H4 (cell line): ENCODE measurements at regions not wholly inside any gene's neighbourhood (a gene's known extent, or its start where the extent isn't known, plus 50 kb on each side); places are given as distances from the start of the nearest gene placed in this dataset.

Experiments
- DNase-seq: peaks from one replicate; pipeline ENCODE4 v3.0.0-alpha.2; 2015; ENCODE audit warnings: low spot score

- no peak for DNase-seq
These were observed 281.6 kb downstream of the KIF4B start for GRCh38 chr5:155295111-155295510.

DNA sequence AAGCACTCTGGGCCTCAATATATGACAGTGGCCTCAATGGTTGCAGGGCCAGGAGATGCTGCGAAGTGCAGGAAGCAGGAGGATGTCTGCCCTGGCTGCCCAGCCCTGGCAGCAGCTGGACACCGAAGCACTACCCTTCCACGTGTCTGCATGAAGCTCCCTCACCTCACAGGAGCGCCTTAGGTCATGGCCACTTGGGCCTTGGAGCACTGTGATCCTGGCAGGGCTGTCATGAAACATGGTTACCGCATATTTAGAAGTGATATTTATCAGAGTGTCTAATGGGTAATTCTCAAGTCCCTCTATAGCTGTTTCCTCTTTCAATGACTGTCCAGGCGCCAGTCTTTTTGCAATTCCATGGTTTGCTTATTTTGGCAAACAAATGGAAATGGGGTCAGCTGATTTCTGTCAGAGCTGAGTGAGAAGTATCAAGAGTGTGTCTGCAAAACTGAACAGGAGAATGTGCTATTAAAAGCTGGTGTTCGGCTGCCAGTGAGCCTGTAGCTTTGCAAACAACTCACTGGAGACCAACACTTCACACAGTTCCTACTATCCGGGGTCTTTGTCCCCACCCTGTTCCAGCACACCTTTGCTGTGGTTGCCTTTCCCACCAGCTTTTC is 285.9 kb downstream of the KIF4B start:
- no peak for DNase-seq

DNA sequence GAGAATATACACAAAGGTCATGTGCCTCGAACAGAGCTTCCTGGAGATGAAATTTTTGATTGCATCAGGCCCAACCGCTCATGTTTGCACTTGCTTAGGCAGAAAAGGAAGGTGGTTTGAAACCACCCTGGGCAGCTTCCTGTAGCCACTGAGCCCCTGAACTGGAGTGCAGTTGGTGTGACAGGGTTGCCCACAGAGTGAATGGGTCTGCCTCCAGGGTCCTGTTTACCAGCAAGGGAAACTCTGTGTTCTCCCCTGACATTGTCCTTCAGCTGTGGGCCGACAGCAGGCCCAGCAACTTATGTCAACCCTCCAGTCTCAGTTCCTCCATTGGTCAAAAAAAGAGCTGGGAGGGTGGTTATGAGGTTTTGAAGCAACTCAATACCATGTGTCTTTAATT is 289.6 kb downstream of the KIF4B start:
- DNase-seq, result no peak

DNA sequence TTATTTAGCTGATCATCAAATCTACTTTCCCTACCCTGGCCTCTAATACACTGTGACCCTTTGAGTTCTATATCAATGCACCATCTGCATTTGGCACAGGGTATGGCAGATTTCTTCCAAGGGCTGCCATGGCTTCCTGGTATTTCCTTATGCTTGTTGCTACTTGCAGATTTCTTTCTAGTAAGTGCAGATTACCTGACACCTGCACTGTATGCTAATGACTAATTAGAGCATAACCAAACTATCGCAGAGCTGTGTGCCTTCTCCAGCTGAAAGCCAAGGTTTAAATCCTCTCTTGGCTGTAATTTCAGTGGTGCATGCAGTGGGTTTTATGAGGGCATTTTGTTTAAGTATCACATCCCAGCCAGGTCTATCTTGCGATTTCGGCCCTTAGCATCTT is 293.7 kb downstream of the KIF4B start:
- DNase-seq, result no peak

- DNase-seq, result no peak
These were observed 294.7 kb downstream of the KIF4B start for GRCh38 chr5:155308289-155308688.

DNA sequence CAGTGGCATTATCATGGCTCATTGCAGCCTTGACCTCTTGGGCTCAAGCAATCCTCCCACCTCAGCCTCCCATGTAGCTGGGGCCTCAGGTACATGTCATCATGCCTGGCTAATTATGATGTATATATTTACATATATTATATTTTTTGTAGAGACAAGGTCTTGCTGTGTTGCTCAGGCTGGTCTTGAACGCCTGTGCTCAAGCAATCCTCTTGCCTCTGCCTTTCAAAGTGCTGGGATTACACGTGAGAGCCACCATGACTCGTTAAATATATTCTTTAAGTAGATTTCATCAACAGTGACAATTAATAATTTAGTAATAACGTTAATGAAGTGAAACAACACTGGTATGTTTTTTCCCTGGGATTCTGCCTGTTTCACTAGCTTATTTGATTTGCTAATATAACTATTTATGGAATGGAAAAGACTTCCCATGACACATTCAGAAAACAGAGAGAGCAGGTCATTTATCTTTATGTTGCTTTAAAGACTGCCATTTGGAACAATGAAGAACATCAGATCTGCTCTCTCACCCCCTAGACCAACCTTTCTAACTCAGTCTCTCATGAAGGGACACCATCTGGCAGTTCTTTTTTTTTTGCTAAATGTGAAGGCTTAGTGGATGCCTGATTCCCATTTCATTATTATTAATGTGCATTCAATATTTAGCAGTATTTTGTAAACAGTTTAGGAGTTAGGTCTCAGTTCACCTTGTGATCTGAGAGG is 295.6 kb downstream of the KIF4B start:
- no peak for DNase-seq

DNA sequence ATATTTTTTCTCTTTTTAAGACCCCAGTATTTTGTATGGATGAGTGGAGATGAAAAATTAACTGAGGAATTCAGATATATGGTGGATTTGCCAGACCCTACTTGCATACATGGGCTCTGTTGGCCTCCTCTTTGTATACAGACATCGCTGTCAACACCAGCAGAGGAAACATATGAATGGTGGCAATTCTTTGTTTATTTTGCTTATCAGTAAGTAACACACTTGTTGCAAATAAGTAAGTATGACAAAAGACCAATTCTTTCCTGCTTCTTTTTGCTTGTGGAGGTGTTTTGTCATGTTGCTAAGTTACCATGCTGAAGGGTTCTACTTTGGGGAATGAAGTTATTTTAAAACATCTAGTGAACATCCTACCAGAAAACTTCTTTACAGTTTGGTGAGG is 298.2 kb downstream of the KIF4B start:
- no peak for DNase-seq

- no peak for DNase-seq
These were observed 300.0 kb downstream of the KIF4B start for GRCh38 chr5:155313518-155313917.

- DNase-seq, result no peak
These were observed 302.6 kb downstream of the KIF4B start for GRCh38 chr5:155316070-155316714.

DNA sequence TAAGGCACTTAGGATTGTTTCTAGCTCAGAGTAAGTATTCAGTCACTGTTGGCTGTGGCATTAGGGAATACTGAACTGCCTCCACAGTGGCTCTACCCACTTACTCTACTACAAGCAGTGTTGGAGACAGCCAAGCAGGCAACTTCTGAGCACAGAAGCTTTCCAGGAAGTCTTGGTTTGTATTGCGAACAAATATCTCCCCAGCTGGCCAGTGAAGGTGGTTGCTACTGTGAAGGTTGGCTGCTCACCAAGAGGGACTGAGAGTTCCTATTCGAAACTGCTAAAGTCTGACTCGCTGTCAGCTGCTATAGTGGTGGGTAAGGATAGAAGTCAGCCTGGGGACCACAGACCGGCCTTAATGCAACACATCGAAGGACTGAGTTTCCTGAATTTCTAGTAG is 319.1 kb downstream of the KIF4B start:
- no peak for DNase-seq

- DNase-seq, result no peak
These were observed 329.4 kb downstream of the KIF4B start for GRCh38 chr5:155342956-155343355.

DNA sequence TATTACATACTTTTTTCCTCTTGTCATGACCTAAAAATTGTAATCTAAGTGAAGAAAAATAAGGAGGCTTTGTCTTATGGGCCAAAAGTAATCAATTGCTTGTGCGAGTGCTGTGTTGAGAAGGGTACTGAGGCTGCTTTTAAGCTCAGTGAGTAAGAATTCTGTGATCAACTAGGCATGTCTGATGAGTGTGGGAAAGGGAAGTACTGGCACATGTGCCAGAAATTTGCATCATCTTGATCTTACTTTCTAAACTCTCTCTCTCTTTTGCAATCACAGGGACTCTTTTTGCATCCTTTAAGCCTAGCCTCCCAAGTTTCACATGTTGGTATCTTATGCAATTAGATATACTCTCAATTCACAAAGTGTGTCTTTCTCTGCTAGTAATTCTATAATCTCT is 329.9 kb downstream of the KIF4B start:
- DNase-seq, result no peak

DNA sequence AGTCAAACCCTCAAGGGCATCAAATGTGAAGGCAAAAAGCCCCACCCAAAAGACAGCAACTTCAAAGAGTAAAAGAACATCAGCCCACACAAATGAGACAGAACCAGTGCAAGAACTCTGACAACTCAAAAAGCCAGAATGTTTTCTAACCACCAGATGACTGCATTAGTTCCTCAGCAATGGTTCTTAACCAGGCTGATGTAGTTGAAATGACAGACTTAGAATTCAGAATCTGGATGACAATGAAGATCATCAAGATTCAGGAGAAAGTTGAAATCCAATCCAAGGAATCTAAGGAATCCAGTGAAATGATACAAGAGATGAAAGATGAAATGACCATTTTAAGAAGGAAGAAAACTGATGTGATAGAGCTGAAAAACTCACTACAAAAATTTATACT is 339.7 kb downstream of the KIF4B start:
- DNase-seq, result no peak

DNA sequence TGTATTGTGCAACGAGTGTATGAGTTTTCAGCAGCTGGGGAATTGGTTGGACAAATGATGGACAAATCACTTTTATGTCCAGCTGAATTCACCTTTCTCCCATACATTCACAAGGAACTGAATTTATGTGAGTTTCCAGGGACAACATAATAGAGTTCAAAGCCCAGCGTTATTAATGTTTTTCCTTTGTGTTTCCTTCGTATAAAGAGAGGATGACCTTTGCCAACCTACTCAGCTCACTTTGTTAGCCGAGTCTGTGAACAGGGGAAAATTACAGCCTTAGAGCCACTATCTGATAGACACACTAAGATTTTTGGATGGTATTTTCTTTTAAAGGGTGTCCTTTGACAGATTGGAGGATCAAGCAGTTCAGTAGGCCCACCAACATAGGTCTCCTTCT is 352.5 kb downstream of the KIF4B start:
- DNase-seq, result no peak

- DNase-seq, result no peak
These were observed 354.3 kb downstream of the KIF4B start for GRCh38 chr5:155367841-155368240.

GRCh38 chr5:155368490-155368889 is 354.9 kb downstream of the KIF4B start:
- DNase-seq, result no peak

GRCh38 chr5:155380480-155380879 is 366.9 kb downstream of the KIF4B start:
- DNase-seq, result no peak

- DNase-seq, result no peak
These were observed 368.1 kb downstream of the KIF4B start for GRCh38 chr5:155381654-155382053.

GRCh38 chr5:155389498-155389897 is 375.9 kb downstream of the KIF4B start:
- DNase-seq, result no peak

DNA sequence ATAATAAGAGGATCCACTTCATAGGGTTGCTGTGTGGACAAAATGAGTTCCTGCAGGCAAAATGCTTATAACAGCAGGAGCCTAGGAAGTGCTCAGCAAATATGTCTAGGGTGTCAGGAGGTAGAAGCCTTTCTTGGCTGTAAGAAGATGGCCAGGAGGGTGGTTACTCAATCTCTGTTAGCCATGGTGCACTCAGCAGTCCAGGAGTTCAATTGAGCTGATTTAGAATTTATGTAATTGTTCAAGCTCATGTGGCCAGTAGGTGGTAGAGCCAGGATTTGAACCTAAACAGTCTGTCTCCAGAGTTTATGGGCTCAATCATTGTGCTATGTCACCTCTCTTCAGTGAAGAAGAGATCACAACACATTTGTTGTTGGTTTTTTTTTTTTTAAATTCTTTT is 381.2 kb downstream of the KIF4B start:
- no peak for DNase-seq

- no peak for DNase-seq
These were observed 389.5 kb downstream of the KIF4B start for GRCh38 chr5:155402927-155403640.

DNA sequence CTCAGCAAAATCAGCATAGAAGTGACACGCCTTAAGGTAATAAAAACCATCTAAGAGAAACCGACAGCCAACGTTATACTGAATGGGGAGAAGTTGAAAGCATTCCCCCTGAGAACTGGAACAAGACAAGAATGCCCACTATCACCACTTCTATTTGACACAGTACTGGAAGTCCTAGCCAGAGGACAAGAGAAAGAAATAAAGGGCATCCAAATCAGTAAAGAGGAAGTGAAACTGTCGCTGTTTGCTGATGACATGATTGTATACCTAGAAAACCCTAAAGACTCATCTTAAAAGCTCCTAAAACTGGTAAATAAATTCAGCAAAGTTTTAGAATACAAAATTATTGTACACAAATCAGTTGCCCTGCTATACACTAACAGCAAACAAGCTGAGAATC is 393.3 kb downstream of the KIF4B start:
- DNase-seq, result no peak

- no peak for DNase-seq
These were observed 394.9 kb downstream of the KIF4B start for GRCh38 chr5:155408465-155408864.
